ENCODE measurements at regions not wholly inside any gene's neighbourhood (a gene's known extent, or its start where the extent isn't known, plus 50 kb on each side); places are given as distances from the start of the nearest gene placed in this dataset.

GRCh38 chr7:119802147-119802546 is 470.8 kb upstream of the KCND2 start:
- TF ChIP-seq CTCF (optimal IDR thresholded peaks at IDR 0.05 in 1 of 3, IDR thresholded peaks at IDR 0.05 in 1 of 3, conservative IDR thresholded peaks at IDR 0.05 in 1 of 3; ENCODE audit: extremely low read depth in 1 of 3, insufficient read depth in 2 of 3, low read length in 3 of 3) (no peak), EZH2 (IDR thresholded peaks at IDR 0.05; ENCODE audit: low read length) (no peak)
- Histone ChIP-seq H3K4me2 (ENCODE audit: control insufficient read depth, extremely low read depth, insufficient read depth, low read depth, low read length) (no peak overlapping the region), H3K27me3 (ENCODE audit: control insufficient read depth, extremely low read depth, insufficient read depth, low read length) (no peaks in the 10 kb centered on the region), H3K36me3 (ENCODE audit: control insufficient read depth in 2 of 2, extremely low read depth in 1 of 2, insufficient read depth in 2 of 2, low read length in 2 of 2) (no peaks in the 10 kb centered on the region), H3K9me3 (ENCODE audit: control insufficient read depth, low read depth, low read length) (no peaks in the 10 kb centered on the region), H3K79me2 (ENCODE audit: control insufficient read depth, insufficient read depth, low read length) (no peaks in the 10 kb centered on the region), H3K9ac (ENCODE audit: control insufficient read depth, extremely low read depth, insufficient read depth, low read length) (no peak overlapping the region), H3K4me3 (ENCODE audit: control insufficient read depth in 2 of 3, extremely low read depth in 1 of 3, insufficient read depth in 2 of 3, low read depth in 1 of 3, low read length in 3 of 3) (no peak overlapping the region), H3K4me1 (ENCODE audit: control insufficient read depth, extremely low read depth, insufficient read depth, low read length) (no peaks in the 10 kb centered on the region), H3K27ac (ENCODE audit: control insufficient read depth, insufficient read depth, low read length) (no peak overlapping the region), H4K20me1 (ENCODE audit: control insufficient read depth, extremely low read depth, insufficient read depth, low read length) (no peaks in the 10 kb centered on the region), H2AFZ (ENCODE audit: control insufficient read depth, low read length) (no peak overlapping the region), H3K9me1 (ENCODE audit: control insufficient read depth, extremely low read depth, insufficient read depth, low read length) (no peaks in the 10 kb centered on the region)
- dilution Hi-C loops (cut with MboI; ENCODE audit: extremely low pct_ligation_motif_present, low sequenced_read_pairs): no loop called here
- DNase-seq (ENCODE audit: low read depth, low spot score): no peak
- FAIRE-seq: no peak

GRCh38 chr7:119825091-119825655 is 447.8 kb upstream of the KCND2 start:
- H3K4me1 ChIP-seq (ENCODE audit: control insufficient read depth, extremely low read depth, insufficient read depth, low read length): no peaks in the 10 kb centered on the region
- H3K9me3 ChIP-seq (ENCODE audit: control insufficient read depth, low read depth, low read length): no peaks in the 10 kb centered on the region
- no peaks in the 10 kb centered on the region for H4K20me1 ChIP-seq (ENCODE audit: control insufficient read depth, extremely low read depth, insufficient read depth, low read length)
- no peaks in the 10 kb centered on the region for H3K27me3 ChIP-seq (ENCODE audit: control insufficient read depth, extremely low read depth, insufficient read depth, low read length)
- no peak overlapping the region for H3K9ac ChIP-seq (ENCODE audit: control insufficient read depth, extremely low read depth, insufficient read depth, low read length)
- dilution Hi-C loops (cut with MboI; ENCODE audit: extremely low pct_ligation_motif_present, low sequenced_read_pairs): no loop called here
- DNase-seq (ENCODE audit: low read depth, low spot score) (no peak), FAIRE-seq (no peak)
- H3K36me3 ChIP-seq (ENCODE audit: control insufficient read depth in 2 of 2, extremely low read depth in 1 of 2, insufficient read depth in 2 of 2, low read length in 2 of 2): no peaks in the 10 kb centered on the region
- no peak overlapping the region for H3K4me2 ChIP-seq (ENCODE audit: control insufficient read depth, extremely low read depth, insufficient read depth, low read depth, low read length)
- no peaks in the 10 kb centered on the region for H3K9me1 ChIP-seq (ENCODE audit: control insufficient read depth, extremely low read depth, insufficient read depth, low read length)
- TF ChIP-seq EZH2 (IDR thresholded peaks at IDR 0.05; ENCODE audit: low read length) (no peak), CTCF (optimal IDR thresholded peaks at IDR 0.05 in 1 of 3, IDR thresholded peaks at IDR 0.05 in 1 of 3, conservative IDR thresholded peaks at IDR 0.05 in 1 of 3; ENCODE audit: extremely low read depth in 1 of 3, insufficient read depth in 2 of 3, low read length in 3 of 3) (no peak)
- no peaks in the 10 kb centered on the region for H3K79me2 ChIP-seq (ENCODE audit: control insufficient read depth, insufficient read depth, low read length)
- no peak overlapping the region for H3K27ac ChIP-seq (ENCODE audit: control insufficient read depth, insufficient read depth, low read length)
- no peak overlapping the region for H3K4me3 ChIP-seq (ENCODE audit: control insufficient read depth in 2 of 3, extremely low read depth in 1 of 3, insufficient read depth in 2 of 3, low read depth in 1 of 3, low read length in 3 of 3)
- no peak overlapping the region for H2AFZ ChIP-seq (ENCODE audit: control insufficient read depth, low read length)

Measured in keratinocyte (primary cell).